Pancreas (tissue), 10 donors: ENCODE measurements at regions not wholly inside any gene's neighbourhood (a gene's known extent, or its start where the extent isn't known, plus 50 kb on each side); places are given as distances from the start of the nearest gene placed in this dataset.

Experiments used
- ATAC-seq, 4 donors: fragments of 200-7000 bp; cut with Tn5 transposase; one replicate each; pipeline versions ENCODE4 v1.8.0 to v1.9.1; 2020; ENCODE audit warnings: mild to moderate bottlenecking in 4 of 4, moderate library complexity in 4 of 4
- DNase-seq, 6 donors: peaks; one replicate each; pipeline ENCODE4 v3.0.0-alpha.2; 2020
- FAIRE-seq: peaks from 2 replicates; lab custom pipeline; 2012; peaks lifted over from hg19 to GRCh38; lab: Jason Lieb, UNC
- H3K27ac ChIP-seq, 4 donors: fragments of 200-600 bp; sonication (generic); 1 replicate in 3 of 4; 2 replicates in 1 of 4; pipeline versions ENCODE4 v1.5.0 to v1.8.0; 2020
- H3K27me3 ChIP-seq, 4 donors: fragments of 200-600 bp; one replicate each; pipeline ENCODE4 v1.8.0; 2021
- H3K36me3 ChIP-seq, 3 donors: fragments of 200-600 bp; sonication (generic) in 1 of 3; one replicate each; pipeline versions ENCODE4 v1.5.0 to v1.8.0; 2020 to 2021
- H3K4me1 ChIP-seq, 3 donors: fragments of 200-600 bp; one replicate each; pipeline ENCODE4 v1.8.0; 2021
- H3K4me3 ChIP-seq, 4 donors: fragments of 200-600 bp; sonication (generic) in 2 of 4; one replicate each; pipeline versions ENCODE4 v1.5.0 to v1.8.0; 2020 to 2021
- H3K9me3 ChIP-seq, 4 donors: fragments of 200-600 bp; one replicate each; pipeline ENCODE4 v1.8.0; 2021
- CTCF ChIP-seq, 4 donors: fragments of 200-600 bp; sonication (generic) in 3 of 4; IDR thresholded peaks; one replicate each; pipeline versions ENCODE4 v1.5.0 to v1.8.0; 2021; ENCODE audit warnings: antibody characterized with exemption in 4 of 4
- WGBS, 2 donors: extraction: QIAGEN DNeasy Blood & Tissue Kit; methylation state at CpG; one replicate each; pipeline ENCODE4 v1.1.7; 2013; 5-methylcytosine and 5-hydroxymethylcytosine counted together
- intact Hi-C, 3 donors: fragments of 100-400 bp; cut with DNase I; formaldehyde crosslinking; loops; one replicate each; pipeline versions ENCODE4 v1.11.1 to v1.14.2; 2022
- donor health status: healthy with polysubstance abuse.
- donor health status: DM: no; HTN: no; CAD: no; lungs with moderate emphysema.
- donor health status: DM: no; HTN: no; CAD: no.
- donor health status: control.
- donor health status: control.
- donor health status: Bipolar disorder and iron deficiency.
- donor health status: DM: yes; HTN: yes; CAD: no.
- donor health status: DM: no; HTN: no; CAD: no.
- donor health status: DM: no; HTN: no; CAD: no.
- donor health status: DM: yes; HTN: yes; CAD: no.

GRCh38 chr18:30280186-30280585, 762.4 kb downstream of the DSC3 start:
- intact Hi-C loops = no loop called here
- Histone ChIP-seq H3K36me3 (no peaks in the 10 kb centered on the region), H3K9me3 (no peaks in the 10 kb centered on the region), H3K4me1 (no peaks in the 10 kb centered on the region), H3K4me3 (no peak overlapping the region), H3K27ac (no peak overlapping the region), H3K27me3 (no peaks in the 10 kb centered on the region)
- no peak for DNase-seq
- FAIRE-seq = no peak
- ATAC-seq = no peak
- no peak for TF ChIP-seq CTCF (IDR thresholded peaks at IDR 0.05)

DNA sequence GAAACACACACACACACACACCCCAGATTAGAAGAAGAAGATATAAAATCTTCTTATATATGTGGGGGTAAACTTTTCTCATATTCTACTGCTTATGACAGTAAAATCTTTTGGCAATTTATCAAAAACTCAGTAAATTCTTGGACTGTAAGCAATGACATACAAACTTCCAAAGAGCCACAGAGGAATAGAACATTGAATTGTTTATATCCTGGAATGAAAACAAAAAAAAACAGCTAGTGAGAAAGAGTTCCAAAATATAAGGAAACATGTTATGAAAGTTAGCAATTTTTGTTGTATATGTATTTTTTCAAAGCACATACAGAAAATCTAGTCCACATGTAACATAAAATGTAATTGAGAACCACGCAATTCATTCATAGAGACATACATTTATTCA, 764.9 kb downstream of the DSC3 start:
- DNase-seq (no peak), ATAC-seq (no peak), FAIRE-seq (no peak)
- no peaks in the 10 kb centered on the region for H3K4me1 ChIP-seq
- no peak overlapping the region for H3K4me3 ChIP-seq
- 80 to 94% methylated on average over 1 of the region's 1 CpG for WGBS, 2 donors
- no peaks in the 10 kb centered on the region for H3K36me3 ChIP-seq
- no peak overlapping the region for H3K27ac ChIP-seq
- no peak for TF ChIP-seq CTCF (IDR thresholded peaks at IDR 0.05)
- no peaks in the 10 kb centered on the region for H3K27me3 ChIP-seq
- H3K9me3 ChIP-seq = no peaks in the 10 kb centered on the region
- intact Hi-C loops = no loop called here

- 51 to 52% methylated on average over 3 of the region's 3 CpGs for WGBS, 2 donors
- H3K4me3 ChIP-seq = no peak overlapping the region
- FAIRE-seq (no peak), DNase-seq (no peak), ATAC-seq (no peak)
- no peaks in the 10 kb centered on the region for H3K9me3 ChIP-seq
- intact Hi-C loops = no loop called here
- no peaks in the 10 kb centered on the region for H3K27me3 ChIP-seq
- TF ChIP-seq CTCF (IDR thresholded peaks at IDR 0.05) = no peak
- no peaks in the 10 kb centered on the region for H3K4me1 ChIP-seq
- H3K36me3 ChIP-seq = no peaks in the 10 kb centered on the region
- H3K27ac ChIP-seq = no peak overlapping the region
Measured at GRCh38 chr18:30271716-30272115, 770.8 kb downstream of the DSC3 start.

- FAIRE-seq (no peak), ATAC-seq (no peak), DNase-seq (no peak)
- Histone ChIP-seq H3K4me3 (no peak overlapping the region), H3K9me3 (no peaks in the 10 kb centered on the region), H3K36me3 (no peaks in the 10 kb centered on the region), H3K27ac (no peak overlapping the region), H3K27me3 (no peaks in the 10 kb centered on the region), H3K4me1 (no peaks in the 10 kb centered on the region)
- WGBS, 2 donors = 14 to 25% methylated on average over 3 of the region's 3 CpGs
- intact Hi-C loops = no loop called here
- TF ChIP-seq CTCF (IDR thresholded peaks at IDR 0.05) = no peak
Measured at GRCh38 chr18:30265190-30265589, 777.4 kb downstream of the DSC3 start.

DNA sequence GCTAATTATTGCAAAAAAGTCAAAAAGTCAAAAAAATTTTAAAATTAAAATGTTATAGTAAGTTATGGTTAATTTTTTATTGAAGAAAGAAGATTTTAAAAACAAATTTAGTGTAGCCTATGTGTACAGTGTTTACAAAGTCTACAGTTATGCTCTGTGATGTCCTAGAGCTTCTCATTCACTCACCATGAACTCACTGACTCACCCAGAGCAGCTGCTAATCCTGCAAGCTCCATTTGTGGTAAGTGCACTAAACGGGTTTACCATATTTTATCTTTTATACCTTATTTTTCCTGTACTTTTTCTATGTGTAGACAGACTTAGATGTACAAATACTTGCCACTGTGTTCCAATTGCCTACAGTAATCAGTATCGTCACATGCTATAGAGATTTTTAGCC, 788.2 kb downstream of the DSC3 start:
- FAIRE-seq (no peak), ATAC-seq (no peak), DNase-seq (no peak)
- 75 to 78% methylated on average over 2 of the region's 2 CpGs for WGBS, 2 donors
- intact Hi-C loops = no loop called here
- no peaks in the 10 kb centered on the region for H3K36me3 ChIP-seq
- H3K27ac ChIP-seq = no peak overlapping the region
- H3K9me3 ChIP-seq = no peaks in the 10 kb centered on the region
- H3K4me3 ChIP-seq = no peak overlapping the region
- no peaks in the 10 kb centered on the region for H3K4me1 ChIP-seq
- no peaks in the 10 kb centered on the region for H3K27me3 ChIP-seq
- no peak for TF ChIP-seq CTCF (IDR thresholded peaks at IDR 0.05)
